Esophagus muscularis mucosa (tissue), 4 donors: ENCODE measurements at regions not wholly inside any gene's neighbourhood (a gene's known extent, or its start where the extent isn't known, plus 50 kb on each side); places are given as distances from the start of the nearest gene placed in this dataset.

Source experiments
- DNase-seq: peaks from one replicate; pipeline ENCODE4 v3.0.0-alpha.2; 2017; ENCODE audit errors: extremely low spot score
- H3K27ac ChIP-seq, 4 donors: fragments of 200-600 bp; sonication (generic); replicated peaks in 1 of 4; 1 replicate in 3 of 4; 2 replicates in 1 of 4; pipeline ENCODE4 v1.5.1; 2016 to 2019; ENCODE audit warnings: mild to moderate bottlenecking in 1 of 4
- H3K27me3 ChIP-seq, 4 donors: fragments of 200-600 bp; sonication (generic); one replicate each; pipeline versions ENCODE4 v1.5.1 to v1.6.0; 2016 to 2019
- H3K36me3 ChIP-seq, 4 donors: fragments of 200-600 bp; sonication (generic); one replicate each; pipeline ENCODE4 v1.5.1; 2016 to 2019
- H3K4me1 ChIP-seq, 4 donors: fragments of 200-600 bp; sonication (generic); one replicate each; pipeline ENCODE4 v1.5.1; 2016 to 2019
- H3K4me3 ChIP-seq, 4 donors: fragments of 200-600 bp; sonication (generic); 1 replicate in 2 of 4; 2 replicates in 2 of 4; pipeline ENCODE4 v1.5.1; 2016 to 2019; ENCODE audit warnings: mild to moderate bottlenecking in 4 of 4, moderate library complexity in 1 of 4
- H3K9me3 ChIP-seq, 4 donors: fragments of 200-600 bp; sonication (generic); 1 replicate in 3 of 4; 2 replicates in 1 of 4; pipeline ENCODE4 v1.5.1; 2016 to 2019
- CTCF ChIP-seq, 3 experiments: fragments of 200-600 bp in 2 of 3; fragments of 450-650 bp in 1 of 3; sonication (generic) in 2 of 3; IDR thresholded peaks; one replicate each; pipeline ENCODE4 v1.5.1; 2017 to 2019; ENCODE audit warnings: antibody characterized with exemption in 3 of 3, mild to moderate bottlenecking in 2 of 3, moderate library complexity in 1 of 3
- EP300 ChIP-seq: sonication (generic); formaldehyde crosslinking; IDR thresholded peaks from one replicate; pipeline ENCODE4 v1.6.1; 2017; ENCODE audit warnings: antibody characterized with exemption
- POLR2A ChIP-seq: fragments of 450-650 bp; IDR thresholded peaks from one replicate; pipeline ENCODE4 v1.6.1; 2017; ENCODE audit warnings: antibody characterized with exemption, moderate library complexity, mild to moderate bottlenecking, low read depth
- POLR2AphosphoS5 ChIP-seq, 2 donors: sonication (generic); formaldehyde crosslinking; IDR thresholded peaks; one replicate each; pipeline ENCODE4 v1.6.1; 2017; ENCODE audit warnings: antibody characterized with exemption in 2 of 2
- WGBS: methylation state at CpG from one replicate; pipeline ENCODE4 v1.1.5; 2018; 5-methylcytosine and 5-hydroxymethylcytosine counted together
- intact Hi-C: fragments of 100-400 bp; cut with DNase I; formaldehyde crosslinking; loops from one replicate; pipeline ENCODE4 v1.15.1; 2023

- 100% methylated on average over 2 of the region's 2 CpGs for WGBS
Measured at GRCh38 chrX:118252967-118253366, 92.9 kb upstream of the WDR44 start.

GRCh38 chrX:118254611-118255010 is 91.3 kb upstream of the WDR44 start:
- no peaks in the 10 kb centered on the region for H3K27me3 ChIP-seq
- H3K27ac ChIP-seq = no peak overlapping the region
- no peak for DNase-seq
- no peaks in the 10 kb centered on the region for H3K9me3 ChIP-seq
- H3K4me1 ChIP-seq = peaks cover 0 to 4% (median 0%) of the 10 kb centered on the region in 4 donors
- TF ChIP-seq CTCF (IDR thresholded peaks at IDR 0.05) = peak; percentile 62 to 70 (median 63)
- TF ChIP-seq POLR2A = no peak
- H3K4me3 ChIP-seq = no peak overlapping the region
- H3K36me3 ChIP-seq = no peaks in the 10 kb centered on the region
- 0% methylated on average over 2 of the region's 2 CpGs for WGBS
- intact Hi-C loops = loop anchor here (10.0 kb wide), 1 partner anchor 260 kb away; no protein-coding TSS in a partner anchor

More at GRCh38 chrX:118252967-118253366, 92.9 kb upstream of the WDR44 start:
- H3K9me3 ChIP-seq = no peaks in the 10 kb centered on the region
- H3K4me1 ChIP-seq = peaks cover 0 to 4% (median 0%) of the 10 kb centered on the region in 4 donors
- no peaks in the 10 kb centered on the region for H3K36me3 ChIP-seq
- TF ChIP-seq EP300 = no peak
- TF ChIP-seq CTCF (IDR thresholded peaks at IDR 0.05) = no peak
- TF ChIP-seq POLR2A = no peak
- no peak for DNase-seq
- no peak overlapping the region for H3K4me3 ChIP-seq
- intact Hi-C loops = loop anchor here (10.0 kb wide), 1 partner anchor 258 kb away; no protein-coding TSS in a partner anchor
- H3K27ac ChIP-seq = no peak overlapping the region
- no peaks in the 10 kb centered on the region for H3K27me3 ChIP-seq

DNA sequence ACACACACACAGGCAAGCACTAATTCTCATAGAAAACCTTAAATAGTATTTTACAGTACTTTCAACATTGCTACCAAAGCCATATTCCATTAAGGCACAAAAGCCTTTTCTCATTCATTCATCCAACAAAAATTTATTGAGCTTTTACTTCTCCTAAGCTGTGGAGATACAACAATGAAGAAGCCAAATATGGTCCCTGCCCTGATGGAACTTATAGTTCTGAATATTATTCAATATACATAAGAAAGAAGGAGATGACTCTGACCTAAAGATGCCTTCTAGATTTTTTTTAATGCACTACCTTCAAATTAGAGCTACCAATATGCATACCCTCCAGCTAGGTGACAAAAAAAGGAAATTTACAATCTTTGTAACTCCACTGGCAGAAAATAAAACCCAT is 90.0 kb upstream of the WDR44 start:
- Histone ChIP-seq H3K27ac (no peak overlapping the region), H3K27me3 (no peaks in the 10 kb centered on the region)
- intact Hi-C loops = loop anchor here (10.0 kb wide), 1 partner anchor 261 kb away; no protein-coding TSS in a partner anchor

GRCh38 chrX:118257781-118258180 is 88.1 kb upstream of the WDR44 start:
- Histone ChIP-seq H3K27ac (no peak overlapping the region), H3K4me3 (no peak overlapping the region), H3K9me3 (no peaks in the 10 kb centered on the region), H3K4me1 (no peaks in the 10 kb centered on the region), H3K36me3 (no peaks in the 10 kb centered on the region), H3K27me3 (no peaks in the 10 kb centered on the region)
- 70% methylated on average over 4 of the region's 4 CpGs for WGBS
- intact Hi-C loops = loop anchor here (10.0 kb wide), 1 partner anchor 263 kb away; no protein-coding TSS in a partner anchor
- TF ChIP-seq CTCF (IDR thresholded peaks at IDR 0.05) (no peak), POLR2A (no peak), EP300 (no peak), POLR2AphosphoS5 (IDR thresholded peaks at IDR 0.05) (no peak)
- DNase-seq = no peak

More for the DNA sequence above, 90.0 kb upstream of the WDR44 start:
- no peak overlapping the region for H3K4me3 ChIP-seq
- no peaks in the 10 kb centered on the region for H3K9me3 ChIP-seq
- TF ChIP-seq POLR2AphosphoS5 (IDR thresholded peaks at IDR 0.05) = no peak
- no peak for TF ChIP-seq CTCF (IDR thresholded peaks at IDR 0.05)
- TF ChIP-seq EP300 = no peak
- no peak for TF ChIP-seq POLR2A
- H3K4me1 ChIP-seq = peaks cover 0 to 4% (median 0%) of the 10 kb centered on the region in 4 donors
- no peaks in the 10 kb centered on the region for H3K36me3 ChIP-seq
- DNase-seq = no peak

GRCh38 chrX:118259213-118259612 is 86.7 kb upstream of the WDR44 start:
- intact Hi-C loops = loop anchor here (10.0 kb wide), 1 partner anchor 264 kb away; no protein-coding TSS in a partner anchor
- 76% methylated on average over 1 of the region's 1 CpG for WGBS

More at GRCh38 chrX:118259213-118259612, 86.7 kb upstream of the WDR44 start:
- Histone ChIP-seq H3K27me3 (no peaks in the 10 kb centered on the region), H3K27ac (no peak overlapping the region), H3K4me1 (no peaks in the 10 kb centered on the region), H3K4me3 (no peak overlapping the region), H3K36me3 (no peaks in the 10 kb centered on the region), H3K9me3 (no peaks in the 10 kb centered on the region)
- no peak for DNase-seq
- no peak for TF ChIP-seq POLR2A
